ENCODE measurements at regions not wholly inside any gene's neighbourhood (a gene's known extent, or its start where the extent isn't known, plus 50 kb on each side); places are given as distances from the start of the nearest gene placed in this dataset.

GRCh38 chr12:5227708-5228373, 184.2 kb downstream of the KCNA5 start:
- no peak for DNase-seq (ENCODE audit: low spot score)

GRCh38 chr12:5230156-5230555, 186.5 kb downstream of the KCNA5 start:
- DNase-seq (ENCODE audit: low spot score), result no peak

- DNase-seq (ENCODE audit: low spot score), result no peak
Measured at GRCh38 chr12:5230861-5231260, 187.2 kb downstream of the KCNA5 start.

GRCh38 chr12:5232291-5232690, 188.6 kb downstream of the KCNA5 start:
- DNase-seq (ENCODE audit: low spot score), result no peak

- DNase-seq (ENCODE audit: low spot score), result no peak
Measured at GRCh38 chr12:5232826-5233500, 189.3 kb downstream of the KCNA5 start.

- DNase-seq (ENCODE audit: low spot score), result no peak
Measured at GRCh38 chr12:5236022-5236640, 192.5 kb downstream of the KCNA5 start.

GRCh38 chr12:5242440-5242839, 189.5 kb upstream of the NTF3 start:
- no peak for DNase-seq (ENCODE audit: low spot score)

GRCh38 chr12:5243014-5243413, 188.9 kb upstream of the NTF3 start:
- DNase-seq (ENCODE audit: low spot score), result no peak

GRCh38 chr12:5244513-5244972, 187.4 kb upstream of the NTF3 start:
- no peak for DNase-seq (ENCODE audit: low spot score)

GRCh38 chr12:5246196-5246595, 185.7 kb upstream of the NTF3 start:
- no peak for DNase-seq (ENCODE audit: low spot score)

- DNase-seq (ENCODE audit: low spot score), result no peak
Measured at GRCh38 chr12:5247144-5247543, 184.8 kb upstream of the NTF3 start.

- DNase-seq (ENCODE audit: low spot score), result no peak
Measured at GRCh38 chr12:5248230-5248629, 183.7 kb upstream of the NTF3 start.

- DNase-seq (ENCODE audit: low spot score), result no peak
Measured at GRCh38 chr12:5248999-5249526, 182.8 kb upstream of the NTF3 start.

- DNase-seq (ENCODE audit: low spot score), result no peak
Measured at GRCh38 chr12:5251092-5251491, 180.8 kb upstream of the NTF3 start.

- no peak for DNase-seq (ENCODE audit: low spot score)
Measured at GRCh38 chr12:5251786-5252185, 180.1 kb upstream of the NTF3 start.

GRCh38 chr12:5254703-5255102, 177.2 kb upstream of the NTF3 start:
- DNase-seq (ENCODE audit: low spot score), result no peak

- no peak for DNase-seq (ENCODE audit: low spot score)
Measured at GRCh38 chr12:5257763-5258495, 174.0 kb upstream of the NTF3 start.

- no peak for DNase-seq (ENCODE audit: low spot score)
Measured at GRCh38 chr12:5258498-5258897, 173.4 kb upstream of the NTF3 start.

- no peak for DNase-seq (ENCODE audit: low spot score)
Measured at GRCh38 chr12:5258926-5259325, 173.0 kb upstream of the NTF3 start.

- DNase-seq (ENCODE audit: low spot score), result no peak
Measured at GRCh38 chr12:5259523-5259922, 172.4 kb upstream of the NTF3 start.

- DNase-seq (ENCODE audit: low spot score), result no peak
Measured at GRCh38 chr12:5260086-5260485, 171.8 kb upstream of the NTF3 start.

GRCh38 chr12:5260591-5261086, 171.3 kb upstream of the NTF3 start:
- DNase-seq (ENCODE audit: low spot score), result no peak
